SU-DHL-6 (cell line): ENCODE measurements at regions not wholly inside any gene's neighbourhood (a gene's known extent, or its start where the extent isn't known, plus 50 kb on each side); places are given as distances from the start of the nearest gene placed in this dataset.
A peak's percentile ranks its signal among the peaks of the same experiment; 100 is the strongest.
"Not testable (repeated sequence)": the region's sequence is repeated elsewhere in the genome, so short reads cannot be mapped to it uniquely, and the experiment has no call there.

Experiments
- H2AFZ ChIP-seq: fragments of 200-600 bp; sonication (generic); 2 replicates; pipeline ENCODE4 v1.6.1; 2014; ENCODE audit warnings: low read depth, mild to moderate bottlenecking, moderate library complexity, mixed read lengths, antibody characterized with exemption, low read length; ENCODE audit not compliant: severe bottlenecking
- H3F3A ChIP-seq: fragments of 200-600 bp; shearing (Covaris generic); 2 replicates; pipeline ENCODE4 v1.6.0; 2016; ENCODE audit warnings: antibody characterized with exemption, mild to moderate bottlenecking; ENCODE audit not compliant: insufficient read depth
- H3K27ac ChIP-seq: fragments of 200-600 bp; sonication (generic); 2 replicates; pipeline ENCODE4 v1.5.1; 2016; ENCODE audit warnings: low read depth, mild to moderate bottlenecking, low read length, moderate library complexity, mixed read lengths
- H3K27me3 ChIP-seq: fragments of 200-600 bp; sonication (generic), shearing (Covaris generic); 2 replicates; pipeline ENCODE4 v1.6.0; 2014; ENCODE audit warnings: mild to moderate bottlenecking, low read length
- H3K36me3 ChIP-seq: fragments of 200-600 bp; sonication (generic); 2 replicates; pipeline ENCODE4 v1.6.1; 2014; ENCODE audit warnings: mild to moderate bottlenecking, low read length, mixed read lengths
- H3K4me2 ChIP-seq: fragments of 300-600, 200-600 bp; shearing (Covaris generic), sonication (generic); 2 replicates; pipeline ENCODE4 v1.6.0; 2014; ENCODE audit warnings: low read length, low read depth, mild to moderate bottlenecking; ENCODE audit not compliant: poor library complexity, severe bottlenecking
- H3K4me3 ChIP-seq: fragments of 200-600 bp; sonication (generic); 2 replicates; pipeline ENCODE4 v1.5.1; 2014; ENCODE audit warnings: antibody characterized with exemption, low read length, mild to moderate bottlenecking, mixed read lengths; ENCODE audit not compliant: insufficient read depth, poor library complexity, severe bottlenecking
- H3K79me2 ChIP-seq: fragments of 200-600 bp; sonication (generic); 2 replicates; pipeline ENCODE4 v1.6.1; 2014; ENCODE audit warnings: mild to moderate bottlenecking, low read length, moderate library complexity; ENCODE audit not compliant: insufficient read depth
- H3K9ac ChIP-seq: fragments of 200-600 bp; sonication (generic); 2 replicates; pipeline ENCODE4 v1.7.0; 2014; ENCODE audit warnings: mild to moderate bottlenecking, low read length
- H3K9me2 ChIP-seq: fragments of 200-600 bp; sonication (generic); replicated peaks from 2 replicates; pipeline ENCODE4 v1.6.1; 2014; ENCODE audit warnings: low read length; ENCODE audit not compliant: insufficient read depth
- H3K9me3 ChIP-seq: fragments of 200-600 bp; sonication (generic); 2 replicates; pipeline ENCODE4 v1.6.1; 2014; ENCODE audit warnings: low read length, mixed read lengths; ENCODE audit not compliant: insufficient read depth
- H4K20me1 ChIP-seq: fragments of 200-600 bp; sonication (generic); 2 replicates; pipeline ENCODE4 v1.6.1; 2014; ENCODE audit warnings: low read depth, mild to moderate bottlenecking, antibody characterized with exemption, low read length, moderate library complexity, mixed read lengths
- EZH2phosphoT487 ChIP-seq: fragments of 200-600 bp; sonication (generic), shearing (Covaris generic); conservative IDR thresholded peaks from 2 replicates; pipeline ENCODE4 v1.6.1; 2018; ENCODE audit warnings: mild to moderate bottlenecking, antibody characterized with exemption, low read length, moderate library complexity, mixed read lengths
- TF ChIP-seq, protein P1 (sequence below): fragments of 200-600 bp; sonication (generic); IDR thresholded peaks from one replicate; pipeline ENCODE4 v1.5.1; 2017; ENCODE audit warnings: antibody characterized with exemption, mild to moderate bottlenecking, low read length, moderate library complexity; ENCODE audit not compliant: insufficient read depth, poor library complexity, severe bottlenecking

DNA sequence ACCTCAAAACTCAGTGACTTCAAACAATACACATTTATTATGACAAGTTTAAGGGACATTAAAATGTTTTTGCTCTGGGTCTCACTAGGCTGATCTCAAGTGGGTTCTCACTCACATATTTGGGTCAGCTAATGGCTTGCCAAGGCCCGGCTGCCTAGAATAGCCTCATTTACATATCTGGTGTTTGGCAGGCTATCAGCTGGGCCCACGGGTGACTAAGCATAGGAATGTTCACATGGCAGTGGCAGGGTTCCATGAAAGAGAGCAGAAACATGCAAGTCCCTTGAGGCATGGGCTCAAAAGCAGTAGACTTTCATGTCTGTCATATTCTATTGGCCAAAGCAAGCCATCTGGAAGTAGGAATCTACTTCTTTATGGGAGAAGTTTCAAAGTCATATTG lies 492.6 kb downstream of the KCNT2 start:
- Histone ChIP-seq H3K4me2 (no peak overlapping the region), H3F3A (no peaks in the 10 kb centered on the region), H3K36me3 (no peaks in the 10 kb centered on the region), H3K27me3 (no peaks in the 10 kb centered on the region), H3K27ac (no peak overlapping the region), H2AFZ (peak overlapping the region; percentile 63), H3K9me3 (no peaks in the 10 kb centered on the region), H4K20me1 (no peaks in the 10 kb centered on the region), H3K9ac (no peak overlapping the region), H3K79me2 (no peaks in the 10 kb centered on the region), H3K9me2 (no peaks in the 10 kb centered on the region), H3K4me3 (no peak overlapping the region)
- TF ChIP-seq, protein P1, sequence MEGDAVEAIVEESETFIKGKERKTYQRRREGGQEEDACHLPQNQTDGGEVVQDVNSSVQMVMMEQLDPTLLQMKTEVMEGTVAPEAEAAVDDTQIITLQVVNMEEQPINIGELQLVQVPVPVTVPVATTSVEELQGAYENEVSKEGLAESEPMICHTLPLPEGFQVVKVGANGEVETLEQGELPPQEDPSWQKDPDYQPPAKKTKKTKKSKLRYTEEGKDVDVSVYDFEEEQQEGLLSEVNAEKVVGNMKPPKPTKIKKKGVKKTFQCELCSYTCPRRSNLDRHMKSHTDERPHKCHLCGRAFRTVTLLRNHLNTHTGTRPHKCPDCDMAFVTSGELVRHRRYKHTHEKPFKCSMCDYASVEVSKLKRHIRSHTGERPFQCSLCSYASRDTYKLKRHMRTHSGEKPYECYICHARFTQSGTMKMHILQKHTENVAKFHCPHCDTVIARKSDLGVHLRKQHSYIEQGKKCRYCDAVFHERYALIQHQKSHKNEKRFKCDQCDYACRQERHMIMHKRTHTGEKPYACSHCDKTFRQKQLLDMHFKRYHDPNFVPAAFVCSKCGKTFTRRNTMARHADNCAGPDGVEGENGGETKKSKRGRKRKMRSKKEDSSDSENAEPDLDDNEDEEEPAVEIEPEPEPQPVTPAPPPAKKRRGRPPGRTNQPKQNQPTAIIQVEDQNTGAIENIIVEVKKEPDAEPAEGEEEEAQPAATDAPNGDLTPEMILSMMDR, result no peak
- TF ChIP-seq EZH2phosphoT487, result no peak

DNA sequence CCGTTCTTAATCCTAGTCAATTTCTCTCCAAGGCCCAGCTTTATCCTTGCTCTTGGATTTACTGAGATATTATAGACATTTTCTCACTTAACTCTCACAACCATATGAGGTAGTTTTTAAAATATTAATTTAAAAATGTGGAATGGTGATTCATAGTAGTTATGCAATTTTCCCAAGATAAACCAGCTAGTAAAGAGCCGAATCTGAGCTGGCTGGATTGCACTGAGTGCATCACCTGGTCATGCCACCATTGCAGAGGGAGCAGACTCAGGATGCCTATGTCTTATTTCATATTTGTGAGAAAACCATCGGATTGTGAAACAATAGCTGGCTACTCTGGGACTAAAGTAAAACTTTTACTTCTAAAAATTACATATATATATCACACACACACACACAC lies 494.0 kb downstream of the KCNT2 start:
- no peaks in the 10 kb centered on the region for H3F3A ChIP-seq
- no peaks in the 10 kb centered on the region for H3K9me2 ChIP-seq
- TF ChIP-seq EZH2phosphoT487, result no peak
- TF ChIP-seq, protein P1, result no peak
- no peak overlapping the region for H3K4me2 ChIP-seq
- no peaks in the 10 kb centered on the region for H4K20me1 ChIP-seq
- no peaks in the 10 kb centered on the region for H3K9me3 ChIP-seq
- H3K27me3 ChIP-seq, result no peaks in the 10 kb centered on the region
- no peak overlapping the region for H3K4me3 ChIP-seq
- H3K27ac ChIP-seq, result no peak overlapping the region
- no peak overlapping the region for H3K9ac ChIP-seq
- no peaks in the 10 kb centered on the region for H3K79me2 ChIP-seq
- no peaks in the 10 kb centered on the region for H3K36me3 ChIP-seq
- peak overlapping the region; percentile 74 for H2AFZ ChIP-seq

DNA sequence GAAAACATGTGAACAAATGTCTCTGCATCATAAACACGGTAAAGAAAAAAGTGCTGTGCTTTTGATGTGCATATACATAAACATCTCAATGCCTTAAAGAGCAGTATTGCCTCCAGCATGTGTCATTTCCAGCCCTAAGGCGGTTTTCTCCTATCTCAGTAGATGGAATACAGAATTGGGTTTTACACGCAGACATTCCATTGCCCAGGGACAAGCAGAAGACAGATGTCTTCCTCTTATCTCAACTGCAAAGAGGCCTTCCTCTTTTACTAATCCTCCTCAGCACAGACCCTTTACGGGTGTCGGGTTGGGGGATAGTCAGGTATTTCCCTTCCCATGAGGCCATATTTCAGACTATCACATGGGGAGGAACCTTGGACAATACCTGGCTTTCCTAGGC lies 499.2 kb downstream of the KCNT2 start:
- not testable (repeated sequence) for H2AFZ ChIP-seq, H3K27me3 ChIP-seq, H3K4me2 ChIP-seq, H3K9me2 ChIP-seq, H3K9me3 ChIP-seq, H4K20me1 ChIP-seq, H3F3A ChIP-seq, H3K4me3 ChIP-seq, H3K27ac ChIP-seq, H3K36me3 ChIP-seq, H3K9ac ChIP-seq, H3K79me2 ChIP-seq

DNA sequence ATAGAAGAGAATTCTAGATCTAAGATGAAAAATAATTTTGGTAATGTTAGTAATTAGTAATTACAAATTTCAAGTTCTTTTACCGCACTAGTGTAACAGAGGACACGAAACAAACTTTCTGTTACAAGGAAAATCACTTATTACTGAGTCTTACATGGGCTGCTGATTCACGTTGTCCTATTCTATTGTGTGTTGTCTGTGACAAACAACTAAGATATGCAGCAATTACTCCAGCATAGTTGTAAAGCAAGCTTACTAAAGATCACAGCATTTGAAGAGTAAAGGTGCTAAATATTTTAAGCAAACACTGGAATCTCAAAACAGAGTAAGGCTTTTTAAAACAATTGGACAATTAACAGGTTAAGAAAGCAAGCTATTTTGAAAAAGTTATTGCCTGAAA lies 502.3 kb downstream of the KCNT2 start:
- TF ChIP-seq, protein P1, result no peak
- TF ChIP-seq EZH2phosphoT487, result no peak
- no peaks in the 10 kb centered on the region for H4K20me1 ChIP-seq
- H3K9me2 ChIP-seq, result no peaks in the 10 kb centered on the region
- H3K27ac ChIP-seq, result no peak overlapping the region
- no peaks in the 10 kb centered on the region for H3K36me3 ChIP-seq
- no peak overlapping the region for H3K4me2 ChIP-seq
- H3K27me3 ChIP-seq, result no peaks in the 10 kb centered on the region
- no peak overlapping the region for H3K4me3 ChIP-seq
- no peaks in the 10 kb centered on the region for H3F3A ChIP-seq
- peak overlapping the region; percentile 46 for H2AFZ ChIP-seq
- H3K9ac ChIP-seq, result no peak overlapping the region
- no peaks in the 10 kb centered on the region for H3K79me2 ChIP-seq
- H3K9me3 ChIP-seq, result peaks cover 22% of the 10 kb centered on the region; the same call in 1 of the 2 replicates
